ENCODE measurements at regions not wholly inside any gene's neighbourhood (a gene's known extent, or its start where the extent isn't known, plus 50 kb on each side); places are given as distances from the start of the nearest gene placed in this dataset.

- no peak for TF ChIP-seq CTCF (optimal IDR thresholded peaks at IDR 0.05 in 1 of 3, IDR thresholded peaks at IDR 0.05 in 1 of 3, conservative IDR thresholded peaks at IDR 0.05 in 1 of 3; ENCODE audit: extremely low read depth in 1 of 3, insufficient read depth in 2 of 3, low read length in 3 of 3)
- no peak for TF ChIP-seq EZH2 (IDR thresholded peaks at IDR 0.05; ENCODE audit: low read length)
- H3K4me2 ChIP-seq (ENCODE audit: control insufficient read depth, extremely low read depth, insufficient read depth, low read depth, low read length), result no peak overlapping the region
- H2AFZ ChIP-seq (ENCODE audit: control insufficient read depth, low read length), result no peak overlapping the region
- no peaks in the 10 kb centered on the region for H3K36me3 ChIP-seq (ENCODE audit: control insufficient read depth in 2 of 2, extremely low read depth in 1 of 2, insufficient read depth in 2 of 2, low read length in 2 of 2)
- dilution Hi-C loops (cut with MboI; ENCODE audit: extremely low pct_ligation_motif_present, low sequenced_read_pairs), result no loop called here
- H3K4me3 ChIP-seq (ENCODE audit: control insufficient read depth in 2 of 3, extremely low read depth in 1 of 3, insufficient read depth in 2 of 3, low read depth in 1 of 3, low read length in 3 of 3), result no peak overlapping the region
- H3K79me2 ChIP-seq (ENCODE audit: control insufficient read depth, insufficient read depth, low read length), result no peaks in the 10 kb centered on the region
- H3K9ac ChIP-seq (ENCODE audit: control insufficient read depth, extremely low read depth, insufficient read depth, low read length), result no peak overlapping the region
- no peak for DNase-seq (ENCODE audit: low read depth, low spot score)
- H3K4me1 ChIP-seq (ENCODE audit: control insufficient read depth, extremely low read depth, insufficient read depth, low read length), result no peaks in the 10 kb centered on the region
- H3K27me3 ChIP-seq (ENCODE audit: control insufficient read depth, extremely low read depth, insufficient read depth, low read length), result no peaks in the 10 kb centered on the region
- H3K27ac ChIP-seq (ENCODE audit: control insufficient read depth, insufficient read depth, low read length), result no peak overlapping the region
- H3K9me3 ChIP-seq (ENCODE audit: control insufficient read depth, low read depth, low read length), result no peaks in the 10 kb centered on the region
- no peaks in the 10 kb centered on the region for H3K9me1 ChIP-seq (ENCODE audit: control insufficient read depth, extremely low read depth, insufficient read depth, low read length)
- FAIRE-seq, result no peak
- no peaks in the 10 kb centered on the region for H4K20me1 ChIP-seq (ENCODE audit: control insufficient read depth, extremely low read depth, insufficient read depth, low read length)
Observed at GRCh38 chr3:153242896-153243295, 80.9 kb downstream of the RAP2B start.

- dilution Hi-C loops (cut with MboI; ENCODE audit: extremely low pct_ligation_motif_present, low sequenced_read_pairs), result no loop called here
- no peaks in the 10 kb centered on the region for H3K9me3 ChIP-seq (ENCODE audit: control insufficient read depth, low read depth, low read length)
- H4K20me1 ChIP-seq (ENCODE audit: control insufficient read depth, extremely low read depth, insufficient read depth, low read length), result no peaks in the 10 kb centered on the region
- FAIRE-seq (no peak), DNase-seq (ENCODE audit: low read depth, low spot score) (no peak)
- H3K79me2 ChIP-seq (ENCODE audit: control insufficient read depth, insufficient read depth, low read length), result no peaks in the 10 kb centered on the region
- no peak overlapping the region for H3K4me2 ChIP-seq (ENCODE audit: control insufficient read depth, extremely low read depth, insufficient read depth, low read depth, low read length)
- TF ChIP-seq CTCF (optimal IDR thresholded peaks at IDR 0.05 in 1 of 3, IDR thresholded peaks at IDR 0.05 in 1 of 3, conservative IDR thresholded peaks at IDR 0.05 in 1 of 3; ENCODE audit: extremely low read depth in 1 of 3, insufficient read depth in 2 of 3, low read length in 3 of 3), result no peak
- TF ChIP-seq EZH2 (IDR thresholded peaks at IDR 0.05; ENCODE audit: low read length), result no peak
- H3K27ac ChIP-seq (ENCODE audit: control insufficient read depth, insufficient read depth, low read length), result no peak overlapping the region
- H3K9me1 ChIP-seq (ENCODE audit: control insufficient read depth, extremely low read depth, insufficient read depth, low read length), result no peaks in the 10 kb centered on the region
- no peaks in the 10 kb centered on the region for H3K4me1 ChIP-seq (ENCODE audit: control insufficient read depth, extremely low read depth, insufficient read depth, low read length)
- no peak overlapping the region for H3K4me3 ChIP-seq (ENCODE audit: control insufficient read depth in 2 of 3, extremely low read depth in 1 of 3, insufficient read depth in 2 of 3, low read depth in 1 of 3, low read length in 3 of 3)
- H3K27me3 ChIP-seq (ENCODE audit: control insufficient read depth, extremely low read depth, insufficient read depth, low read length), result no peaks in the 10 kb centered on the region
- no peaks in the 10 kb centered on the region for H3K36me3 ChIP-seq (ENCODE audit: control insufficient read depth in 2 of 2, extremely low read depth in 1 of 2, insufficient read depth in 2 of 2, low read length in 2 of 2)
- no peak overlapping the region for H2AFZ ChIP-seq (ENCODE audit: control insufficient read depth, low read length)
- no peak overlapping the region for H3K9ac ChIP-seq (ENCODE audit: control insufficient read depth, extremely low read depth, insufficient read depth, low read length)
Observed at GRCh38 chr3:153244961-153245360, 82.9 kb downstream of the RAP2B start.
